HepG2 (cell line): ENCODE measurements at regions not wholly inside any gene's neighbourhood (a gene's known extent, or its start where the extent isn't known, plus 50 kb on each side); places are given as distances from the start of the nearest gene placed in this dataset.

Experiments
- ATAC-seq: fragments of 200-7000 bp; cut with Tn5 transposase; 3 replicates; pipeline ENCODE4 v1.9.1; 2020; ENCODE audit warnings: mild to moderate bottlenecking, moderate library complexity
- BruUV-seq: library from RNA; stranded (reverse); fragments of 400-500 nt; replicated peaks from 2 replicates; lab custom pipeline; 2021; lab: Mats Ljungman, UMichigan
- CTCF ChIA-PET: fragments of 300-600 bp; formaldehyde crosslinking; extraction: SDS; loops from one replicate; lab custom pipeline; 2021; ENCODE audit warnings: low total read pairs, inconsistent platforms, low intra/inter-chr PET ratio; lab: Yijun Ruan, JAX
- POLR2A ChIA-PET: fragments of 350-600 bp; sonication (Branson Sonifier 250); formaldehyde crosslinking; loops from one replicate; lab custom pipeline; 2020; ENCODE audit warnings: antibody characterized with exemption, inconsistent platforms; lab: Yijun Ruan, JAX
- DNase-seq: peaks from one replicate; pipeline ENCODE4 v3.0.0-alpha.2; 2015; ENCODE audit warnings: low spot score
- FAIRE-seq: peaks from 3 replicates; lab custom pipeline; 2011; peaks lifted over from hg19 to GRCh38; lab: Jason Lieb, UNC
- H2AFZ ChIP-seq: one replicate; pipeline ENCODE4 v1.6.1; 2011; ENCODE audit warnings: low read length, inconsistent platforms
- H3K27ac ChIP-seq: fragments of 300-600 bp; 3 replicates; pipeline ENCODE4 v1.8.0; 2011; ENCODE audit warnings: mixed run types, mild to moderate bottlenecking, mixed read lengths, low read length, inconsistent platforms; ENCODE audit not compliant: insufficient read depth; ENCODE audit errors: extremely low read length
- H3K27me3 ChIP-seq, 2 experiments: fragments of 200-600 bp in 1 of 2; 2 replicates in 1 of 2; 3 replicates in 1 of 2; pipeline versions ENCODE4 v1.6.0 to v1.8.0; 2011; ENCODE audit warnings: low read length in 2 of 2, mild to moderate bottlenecking in 2 of 2, moderate library complexity in 2 of 2, inconsistent platforms in 1 of 2; ENCODE audit not compliant: insufficient read depth in 2 of 2, control insufficient read depth in 1 of 2
- H3K36me3 ChIP-seq, 2 experiments: fragments of 200-600 bp in 1 of 2; replicated peaks in 1 of 2; 2 replicates in 1 of 2; 3 replicates in 1 of 2; pipeline versions ENCODE4 v1.5.1 to v1.8.0; 2011; ENCODE audit warnings: low read length in 2 of 2, inconsistent platforms in 1 of 2; ENCODE audit not compliant: insufficient read depth in 2 of 2, control insufficient read depth in 1 of 2
- H3K4me1 ChIP-seq: 2 replicates; pipeline ENCODE4 v1.5.1; 2012; ENCODE audit warnings: low read length, inconsistent platforms; ENCODE audit not compliant: insufficient read depth
- H3K4me2 ChIP-seq: 2 replicates; pipeline ENCODE4 v1.6.0; 2011; ENCODE audit warnings: low read depth, low read length, inconsistent platforms
- H3K4me3 ChIP-seq, 3 experiments: fragments of 200-600 bp in 1 of 3; sonication (generic), shearing (Covaris generic) in 1 of 3; replicated peaks in 1 of 3; 2 replicates each; pipeline ENCODE4 v1.5.1; 2011 to 2016; ENCODE audit warnings: low read length in 3 of 3, inconsistent platforms in 2 of 3, low read depth in 2 of 3, mild to moderate bottlenecking in 2 of 3, control low read depth in 1 of 3, mixed read lengths in 1 of 3; ENCODE audit not compliant: insufficient read depth in 1 of 3
- H3K79me2 ChIP-seq: one replicate; pipeline ENCODE4 v1.6.1; 2011; ENCODE audit warnings: low read length, inconsistent platforms; ENCODE audit not compliant: insufficient read depth
- H3K9ac ChIP-seq: 2 replicates; pipeline ENCODE4 v1.6.0; 2011; ENCODE audit warnings: mild to moderate bottlenecking, low read depth, low read length, inconsistent platforms; ENCODE audit not compliant: insufficient read depth
- H3K9me3 ChIP-seq: 2 replicates; pipeline ENCODE4 v1.5.1; 2012; ENCODE audit warnings: mild to moderate bottlenecking, low read length
- H4K20me1 ChIP-seq: 2 replicates; pipeline ENCODE4 v1.6.0; 2011; ENCODE audit warnings: inconsistent platforms, mild to moderate bottlenecking, low read length, moderate library complexity; ENCODE audit not compliant: insufficient read depth
- ATM ChIP-seq: fragments of 450-650 bp; IDR thresholded peaks from 2 replicates; pipeline ENCODE4 v1.7.1; 2017; ENCODE audit warnings: mild to moderate bottlenecking, borderline replicate concordance
- CBFB ChIP-seq: sonication (generic); formaldehyde crosslinking; IDR thresholded peaks from 2 replicates; pipeline ENCODE4 v1.4.0; 2020; ENCODE audit warnings: missing genetic modification reagents
- GLMP ChIP-seq: sonication (generic); formaldehyde crosslinking; IDR thresholded peaks from 2 replicates; pipeline ENCODE4 v1.9.0; 2021; ENCODE audit warnings: missing genetic modification reagents, mild to moderate bottlenecking, borderline replicate concordance
- XBP1 ChIP-seq: sonication (generic); formaldehyde crosslinking; IDR thresholded peaks from 2 replicates; pipeline ENCODE4 v1.5.0; 2020; ENCODE audit warnings: missing genetic modification reagents
- ZNF451 ChIP-seq: sonication (generic); formaldehyde crosslinking; IDR thresholded peaks from 2 replicates; pipeline ENCODE4 v1.5.0; 2020; ENCODE audit warnings: mild to moderate bottlenecking, missing genetic modification reagents
- ZNF460 ChIP-seq: sonication (generic); formaldehyde crosslinking; IDR thresholded peaks from 2 replicates; pipeline ENCODE4 v1.5.1; 2020; ENCODE audit warnings: missing genetic modification reagents, mild to moderate bottlenecking, borderline replicate concordance
- ZXDC ChIP-seq: sonication (generic); formaldehyde crosslinking; IDR thresholded peaks from 2 replicates; pipeline ENCODE4 v1.5.0; 2020; ENCODE audit warnings: mild to moderate bottlenecking, missing genetic modification reagents
- WGBS: methylation state at CpG from one replicate; pipeline ENCODE4 v1.1.6; 2017; ENCODE audit warnings: low lambda C conversion rate; 5-methylcytosine and 5-hydroxymethylcytosine counted together
- in situ Hi-C: cut with HindIII; loops from 2 replicates; pipeline ENCODE4 v1.10.0; 2017; ENCODE audit warnings: low pct_unique_long_range_greater_than_20kb; ENCODE audit not compliant: extremely low pct_ligation_motif_present
- intact Hi-C: fragments of 100-400 bp; cut with micrococcal nuclease; formaldehyde crosslinking; loops from one replicate; pipeline ENCODE4 v1.10.0; 2022; ENCODE audit not compliant: unreplicated experiment

GRCh38 chr1:161432091-161432490 is 64.4 kb upstream of the CFAP126 start:
- no peak for DNase-seq
- H3K4me1 ChIP-seq = peaks cover 23% of the 10 kb centered on the region
- no peak overlapping the region for H3K27ac ChIP-seq
- FAIRE-seq = no peak
- ChIA-PET CTCF (no interaction called here), POLR2A (no interaction called here)
- WGBS = 63% methylated on average over 2 of the region's 2 CpGs
- H2AFZ ChIP-seq = no peak overlapping the region
- H3K9me3 ChIP-seq = no peaks in the 10 kb centered on the region
- no peaks in the 10 kb centered on the region; a peak in 1 of 5 replicates for H3K27me3 ChIP-seq
- H3K4me2 ChIP-seq = no peak overlapping the region
- intact Hi-C loops = no loop called here
- in situ Hi-C loops = no loop called here
- no peaks in the 10 kb centered on the region for H3K36me3 ChIP-seq
- H4K20me1 ChIP-seq = no peaks in the 10 kb centered on the region
- no peaks in the 10 kb centered on the region for H3K79me2 ChIP-seq
- TF ChIP-seq XBP1 (CRISPR knock-in tag) = no peak
- no peak for TF ChIP-seq ZXDC (CRISPR knock-in tag)
- TF ChIP-seq GLMP (CRISPR knock-in tag) = no peak
- TF ChIP-seq ATM = no peak
- no peak for TF ChIP-seq ZNF451 (CRISPR knock-in tag)
- TF ChIP-seq CBFB (CRISPR knock-in tag) = no peak
- TF ChIP-seq ZNF460 (CRISPR knock-in tag) = no peak
- no peak for ATAC-seq
- BruUV-seq = no TSS peak
- H3K4me3 ChIP-seq = no peak overlapping the region
- H3K9ac ChIP-seq = no peak overlapping the region
